ENCODE measurements at regions not wholly inside any gene's neighbourhood (a gene's known extent, or its start where the extent isn't known, plus 50 kb on each side); places are given as distances from the start of the nearest gene placed in this dataset.
A peak's percentile ranks its signal among the peaks of the same experiment; 100 is the strongest.

DNA sequence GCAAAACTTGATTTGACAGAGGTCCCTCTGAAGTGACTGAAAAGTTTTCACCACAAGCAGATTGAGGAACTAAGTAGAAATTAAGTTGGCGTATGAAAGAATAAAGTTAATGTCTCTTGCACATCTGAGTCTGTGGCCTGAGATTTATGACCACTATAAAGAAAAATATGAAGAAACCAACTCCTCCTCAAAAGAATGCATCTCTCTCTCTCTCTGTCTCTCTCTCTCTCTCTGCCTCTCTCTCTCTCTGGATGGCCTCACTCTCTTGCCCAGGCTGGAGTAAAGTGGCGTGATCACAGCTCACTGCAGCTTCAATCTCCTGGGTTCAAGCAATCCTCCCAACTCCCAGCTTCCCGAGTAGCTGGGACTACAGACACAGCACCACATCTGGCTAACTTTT, 55.2 kb downstream of the RPL22L1 start:
- Histone ChIP-seq H3K4me1 (ENCODE audit: control insufficient read depth in 2 of 2, insufficient read depth in 2 of 2, low read length in 2 of 2) (no peaks in the 10 kb centered on the region), H3K36me3 (ENCODE audit: control insufficient read depth in 2 of 2, insufficient read depth in 2 of 2, low read length in 1 of 2) (no peaks in the 10 kb centered on the region), H3K27me3 (ENCODE audit: control insufficient read depth in 2 of 2, insufficient read depth in 1 of 2, low read length in 1 of 2) (no peaks in the 10 kb centered on the region), H3K27ac (ENCODE audit: low read depth in 1 of 2, low read length in 1 of 2) (no peak overlapping the region), H3K9me3 (ENCODE audit: control insufficient read depth in 2 of 2, insufficient read depth in 1 of 2, low read length in 1 of 2) (peaks cover 0 to 3% of the 10 kb centered on the region in 2 donors), H3K4me3 (ENCODE audit: low read length in 2 of 2) (no peak overlapping the region)
- 93% methylated on average over 3 of the region's 3 CpGs for WGBS
- no peak for DNase-seq (ENCODE audit: low read depth in 6 of 9, low spot score in 9 of 9)

DNA sequence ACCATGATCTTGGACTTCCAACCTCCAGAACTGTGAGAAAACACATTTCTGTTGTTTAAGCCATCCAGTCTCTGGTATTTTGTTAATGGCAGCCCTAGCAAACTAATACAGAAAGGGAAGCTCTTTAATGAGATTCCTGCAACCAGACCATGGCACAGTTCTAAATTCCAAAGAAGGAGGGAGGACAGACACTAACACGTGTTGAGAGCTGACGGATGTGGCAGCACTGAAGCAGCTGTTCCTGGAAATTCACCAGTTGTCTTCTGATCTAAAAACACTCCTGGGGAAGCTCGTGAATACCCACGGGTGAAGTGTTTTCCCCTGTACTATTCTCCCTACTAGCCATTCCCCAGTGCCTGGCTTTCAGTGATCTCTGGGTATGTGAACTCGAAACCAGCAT, 56.7 kb downstream of the RPL22L1 start:
- DNase-seq (ENCODE audit: low read depth in 6 of 9, low spot score in 9 of 9): no peak
- peaks cover 0 to 3% of the 10 kb centered on the region in 2 donors for H3K9me3 ChIP-seq (ENCODE audit: control insufficient read depth in 2 of 2, insufficient read depth in 1 of 2, low read length in 1 of 2)
- WGBS: 90% methylated on average over 5 of the region's 5 CpGs
- H3K27me3 ChIP-seq (ENCODE audit: control insufficient read depth in 2 of 2, insufficient read depth in 1 of 2, low read length in 1 of 2): no peaks in the 10 kb centered on the region
- H3K4me3 ChIP-seq (ENCODE audit: low read length in 2 of 2): no peak overlapping the region
- H3K27ac ChIP-seq (ENCODE audit: low read depth in 1 of 2, low read length in 1 of 2): no peak overlapping the region
- no peaks in the 10 kb centered on the region for H3K36me3 ChIP-seq (ENCODE audit: control insufficient read depth in 2 of 2, insufficient read depth in 2 of 2, low read length in 1 of 2)
- no peaks in the 10 kb centered on the region for H3K4me1 ChIP-seq (ENCODE audit: control insufficient read depth in 2 of 2, insufficient read depth in 2 of 2, low read length in 2 of 2)

- Histone ChIP-seq H3K4me1 (ENCODE audit: control insufficient read depth in 2 of 2, insufficient read depth in 2 of 2, low read length in 2 of 2) (no peaks in the 10 kb centered on the region), H3K27ac (ENCODE audit: low read depth in 1 of 2, low read length in 1 of 2) (no peak overlapping the region), H3K9me3 (ENCODE audit: control insufficient read depth in 2 of 2, insufficient read depth in 1 of 2, low read length in 1 of 2) (peaks cover 0 to 3% of the 10 kb centered on the region in 2 donors), H3K36me3 (ENCODE audit: control insufficient read depth in 2 of 2, insufficient read depth in 2 of 2, low read length in 1 of 2) (no peaks in the 10 kb centered on the region), H3K4me3 (ENCODE audit: low read length in 2 of 2) (no peak overlapping the region), H3K27me3 (ENCODE audit: control insufficient read depth in 2 of 2, insufficient read depth in 1 of 2, low read length in 1 of 2) (no peaks in the 10 kb centered on the region)
- WGBS: 81% methylated on average over 8 of the region's 8 CpGs
- DNase-seq (ENCODE audit: low read depth in 6 of 9, low spot score in 9 of 9): peak; percentile 38 to 84 (median 66)
Measured at GRCh38 chr3:170811928-170812591, 57.9 kb downstream of the RPL22L1 start.

GRCh38 chr3:170811515-170811914, 58.5 kb downstream of the RPL22L1 start:
- H3K27ac ChIP-seq (ENCODE audit: low read depth in 1 of 2, low read length in 1 of 2): no peak overlapping the region
- DNase-seq (ENCODE audit: low read depth in 6 of 9, low spot score in 9 of 9): no peak
- no peaks in the 10 kb centered on the region for H3K4me1 ChIP-seq (ENCODE audit: control insufficient read depth in 2 of 2, insufficient read depth in 2 of 2, low read length in 2 of 2)
- no peaks in the 10 kb centered on the region for H3K27me3 ChIP-seq (ENCODE audit: control insufficient read depth in 2 of 2, insufficient read depth in 1 of 2, low read length in 1 of 2)
- 90% methylated on average over 5 of the region's 5 CpGs for WGBS
- no peak overlapping the region for H3K4me3 ChIP-seq (ENCODE audit: low read length in 2 of 2)
- no peaks in the 10 kb centered on the region for H3K36me3 ChIP-seq (ENCODE audit: control insufficient read depth in 2 of 2, insufficient read depth in 2 of 2, low read length in 1 of 2)
- H3K9me3 ChIP-seq (ENCODE audit: control insufficient read depth in 2 of 2, insufficient read depth in 1 of 2, low read length in 1 of 2): peaks cover 0 to 3% of the 10 kb centered on the region in 2 donors

DNA sequence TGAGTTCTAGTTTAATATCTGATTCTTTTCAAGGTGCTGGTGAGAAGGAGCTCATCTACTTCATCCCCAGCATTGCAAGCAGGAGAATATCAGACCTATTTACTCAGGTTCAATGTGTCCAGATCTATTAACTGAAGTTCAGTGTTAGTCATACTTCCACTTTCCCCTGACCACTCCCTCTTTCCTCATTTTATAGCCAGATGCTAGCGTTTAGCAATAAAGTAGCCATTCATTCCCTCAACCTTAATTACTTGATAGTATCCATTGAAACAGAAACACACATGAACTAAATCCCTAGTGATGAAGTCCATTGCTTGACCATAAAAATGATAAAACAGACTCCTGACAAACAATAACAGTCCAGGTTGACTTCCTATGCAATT, 60.0 kb downstream of the RPL22L1 start:
- Histone ChIP-seq H3K27me3 (ENCODE audit: control insufficient read depth in 2 of 2, insufficient read depth in 1 of 2, low read length in 1 of 2) (no peaks in the 10 kb centered on the region), H3K9me3 (ENCODE audit: control insufficient read depth in 2 of 2, insufficient read depth in 1 of 2, low read length in 1 of 2) (peaks cover 0 to 3% of the 10 kb centered on the region in 2 donors), H3K4me3 (ENCODE audit: low read length in 2 of 2) (no peak overlapping the region), H3K36me3 (ENCODE audit: control insufficient read depth in 2 of 2, insufficient read depth in 2 of 2, low read length in 1 of 2) (no peaks in the 10 kb centered on the region), H3K4me1 (ENCODE audit: control insufficient read depth in 2 of 2, insufficient read depth in 2 of 2, low read length in 2 of 2) (no peaks in the 10 kb centered on the region), H3K27ac (ENCODE audit: low read depth in 1 of 2, low read length in 1 of 2) (no peak overlapping the region)
- DNase-seq (ENCODE audit: low read depth in 6 of 9, low spot score in 9 of 9): no peak
- WGBS: 59% methylated on average over 1 of the region's 1 CpG

DNA sequence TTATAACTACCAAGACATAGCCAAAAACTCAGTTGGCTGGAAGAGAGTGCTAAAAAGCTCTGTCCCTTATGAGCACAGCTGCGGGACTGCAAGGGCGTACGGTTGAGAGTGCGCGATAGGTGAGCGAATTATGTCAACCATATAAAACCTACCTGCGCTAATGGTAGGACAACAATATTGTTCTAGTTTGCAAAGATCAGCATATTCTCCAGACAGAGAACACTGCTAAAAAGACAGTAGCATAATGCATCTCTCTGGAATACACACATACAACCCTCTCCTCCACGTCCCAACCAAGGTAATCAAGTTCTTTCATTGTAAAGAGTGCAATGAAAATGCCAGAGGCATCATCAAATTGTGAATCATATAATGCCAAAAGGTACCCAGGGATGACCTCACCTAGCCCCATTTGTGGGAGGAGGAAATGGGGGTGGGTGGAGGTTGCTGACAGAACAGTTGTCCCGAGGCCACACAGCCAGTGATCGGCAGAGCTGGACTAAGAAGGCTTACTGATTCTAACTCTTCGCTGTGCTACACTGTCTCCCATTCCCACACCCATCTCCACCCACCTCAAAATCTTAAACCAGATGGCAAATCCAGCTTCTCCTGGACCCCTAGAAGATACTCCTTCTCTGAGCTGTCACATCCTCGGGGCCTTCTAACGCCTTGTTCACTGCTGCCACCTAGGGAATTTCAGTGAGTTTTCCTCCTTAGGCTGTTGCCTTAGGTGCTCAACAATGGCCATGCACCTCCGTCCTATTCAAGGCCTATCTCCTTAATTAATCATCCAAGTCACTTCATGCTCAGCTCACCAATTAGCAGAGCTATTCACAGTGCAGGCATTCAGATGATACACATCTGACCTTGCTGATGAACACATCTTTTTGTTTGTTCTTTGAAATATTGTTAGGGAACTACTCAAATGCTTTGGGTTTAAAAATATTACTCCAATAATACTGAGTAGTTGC, 60.7 kb downstream of the RPL22L1 start:
- H3K9me3 ChIP-seq (ENCODE audit: control insufficient read depth in 2 of 2, insufficient read depth in 1 of 2, low read length in 1 of 2): peaks cover 0 to 2% of the 10 kb centered on the region in 2 donors
- no peaks in the 10 kb centered on the region for H3K27me3 ChIP-seq (ENCODE audit: control insufficient read depth in 2 of 2, insufficient read depth in 1 of 2, low read length in 1 of 2)
- DNase-seq (ENCODE audit: low read depth in 6 of 9, low spot score in 9 of 9): peak in 4 of 9 donors; percentile 4 to 38 (median 9)
- no peaks in the 10 kb centered on the region for H3K4me1 ChIP-seq (ENCODE audit: control insufficient read depth in 2 of 2, insufficient read depth in 2 of 2, low read length in 2 of 2)
- no peaks in the 10 kb centered on the region for H3K36me3 ChIP-seq (ENCODE audit: control insufficient read depth in 2 of 2, insufficient read depth in 2 of 2, low read length in 1 of 2)
- H3K4me3 ChIP-seq (ENCODE audit: low read length in 2 of 2): no peak overlapping the region
- 86% methylated on average over 14 of the region's 14 CpGs for WGBS
- H3K27ac ChIP-seq (ENCODE audit: low read depth in 1 of 2, low read length in 1 of 2): no peak overlapping the region

- 91% methylated on average over 5 of the region's 5 CpGs for WGBS
Measured at GRCh38 chr3:170808041-170808440, 62.0 kb downstream of the RPL22L1 start.

GRCh38 chr3:170806676-170807075, 63.3 kb downstream of the RPL22L1 start:
- no peak overlapping the region for H3K27ac ChIP-seq (ENCODE audit: low read depth in 1 of 2, low read length in 1 of 2)
- no peak for DNase-seq (ENCODE audit: low read depth in 6 of 9, low spot score in 9 of 9)
- H3K4me3 ChIP-seq (ENCODE audit: low read length in 2 of 2): no peak overlapping the region
- peaks cover 0 to 2% of the 10 kb centered on the region in 2 donors for H3K27me3 ChIP-seq (ENCODE audit: control insufficient read depth in 2 of 2, insufficient read depth in 1 of 2, low read length in 1 of 2)
- H3K36me3 ChIP-seq (ENCODE audit: control insufficient read depth in 2 of 2, insufficient read depth in 2 of 2, low read length in 1 of 2): no peaks in the 10 kb centered on the region
- no peaks in the 10 kb centered on the region for H3K9me3 ChIP-seq (ENCODE audit: control insufficient read depth in 2 of 2, insufficient read depth in 1 of 2, low read length in 1 of 2)
- WGBS: 94% methylated on average over 2 of the region's 2 CpGs
- H3K4me1 ChIP-seq (ENCODE audit: control insufficient read depth in 2 of 2, insufficient read depth in 2 of 2, low read length in 2 of 2): no peaks in the 10 kb centered on the region

More at GRCh38 chr3:170808041-170808440, 62.0 kb downstream of the RPL22L1 start:
- Histone ChIP-seq H3K4me1 (ENCODE audit: control insufficient read depth in 2 of 2, insufficient read depth in 2 of 2, low read length in 2 of 2) (no peaks in the 10 kb centered on the region), H3K36me3 (ENCODE audit: control insufficient read depth in 2 of 2, insufficient read depth in 2 of 2, low read length in 1 of 2) (no peaks in the 10 kb centered on the region), H3K27me3 (ENCODE audit: control insufficient read depth in 2 of 2, insufficient read depth in 1 of 2, low read length in 1 of 2) (peaks cover 0 to 2% of the 10 kb centered on the region in 2 donors), H3K27ac (ENCODE audit: low read depth in 1 of 2, low read length in 1 of 2) (no peak overlapping the region), H3K9me3 (ENCODE audit: control insufficient read depth in 2 of 2, insufficient read depth in 1 of 2, low read length in 1 of 2) (no peaks in the 10 kb centered on the region), H3K4me3 (ENCODE audit: low read length in 2 of 2) (no peak overlapping the region)
- DNase-seq (ENCODE audit: low read depth in 6 of 9, low spot score in 9 of 9): no peak

- 95% methylated on average over 5 of the region's 5 CpGs for WGBS
- Histone ChIP-seq H3K27me3 (ENCODE audit: control insufficient read depth in 2 of 2, insufficient read depth in 1 of 2, low read length in 1 of 2) (peaks cover 0 to 2% of the 10 kb centered on the region in 2 donors), H3K4me1 (ENCODE audit: control insufficient read depth in 2 of 2, insufficient read depth in 2 of 2, low read length in 2 of 2) (no peaks in the 10 kb centered on the region), H3K36me3 (ENCODE audit: control insufficient read depth in 2 of 2, insufficient read depth in 2 of 2, low read length in 1 of 2) (no peaks in the 10 kb centered on the region), H3K9me3 (ENCODE audit: control insufficient read depth in 2 of 2, insufficient read depth in 1 of 2, low read length in 1 of 2) (no peaks in the 10 kb centered on the region), H3K27ac (ENCODE audit: low read depth in 1 of 2, low read length in 1 of 2) (no peak overlapping the region), H3K4me3 (ENCODE audit: low read length in 2 of 2) (no peak overlapping the region)
- no peak for DNase-seq (ENCODE audit: low read depth in 6 of 9, low spot score in 9 of 9)
Measured at GRCh38 chr3:170806141-170806540, 63.9 kb downstream of the RPL22L1 start.

Measured in thymus (tissue), 11 donors.